Upper lobe of left lung (tissue), 4 donors: ENCODE measurements at regions not wholly inside any gene's neighbourhood (a gene's known extent, or its start where the extent isn't known, plus 50 kb on each side); places are given as distances from the start of the nearest gene placed in this dataset.

ENCODE experiments used
- CTCF ChIP-seq, 6 experiments: fragments of 450-650 bp in 4 of 6; fragments of 200-600 bp in 2 of 6; sonication (generic) in 2 of 6; IDR thresholded peaks; one replicate each; pipeline ENCODE4 v1.5.1; 2016 to 2019; ENCODE audit warnings: antibody characterized with exemption in 6 of 6
- POLR2A ChIP-seq, 4 donors: fragments of 450-650 bp; IDR thresholded peaks; one replicate each; pipeline ENCODE4 v1.5.1; 2016 to 2017; ENCODE audit warnings: antibody characterized with exemption in 4 of 4, mild to moderate bottlenecking in 2 of 4

DNA sequence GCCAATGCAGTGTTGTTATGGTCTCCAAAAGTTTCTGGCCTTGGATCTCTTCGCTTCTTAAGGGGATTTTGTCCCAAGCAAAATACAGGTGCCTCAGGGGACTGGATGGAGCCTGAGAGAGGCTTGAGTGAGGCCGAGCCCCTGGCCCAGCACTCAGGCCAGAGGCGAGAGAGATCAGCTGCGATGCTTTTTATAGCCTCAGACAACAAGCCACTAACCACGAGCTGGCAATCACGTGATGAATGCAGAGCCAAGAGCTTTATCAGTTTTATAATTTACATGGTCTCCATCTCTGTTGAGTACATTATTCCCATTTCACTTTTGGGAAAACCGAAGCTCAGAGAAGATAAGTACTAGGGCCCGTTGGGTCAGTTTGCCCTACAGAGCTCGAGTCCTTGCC, 360.0 kb upstream of the CDH5 start:
- TF ChIP-seq POLR2A (IDR thresholded peaks at IDR 0.05), result no peak
- no peak for TF ChIP-seq CTCF (IDR thresholded peaks at IDR 0.05)
